ENCODE measurements at regions not wholly inside any gene's neighbourhood (a gene's known extent, or its start where the extent isn't known, plus 50 kb on each side); places are given as distances from the start of the nearest gene placed in this dataset.

DNA sequence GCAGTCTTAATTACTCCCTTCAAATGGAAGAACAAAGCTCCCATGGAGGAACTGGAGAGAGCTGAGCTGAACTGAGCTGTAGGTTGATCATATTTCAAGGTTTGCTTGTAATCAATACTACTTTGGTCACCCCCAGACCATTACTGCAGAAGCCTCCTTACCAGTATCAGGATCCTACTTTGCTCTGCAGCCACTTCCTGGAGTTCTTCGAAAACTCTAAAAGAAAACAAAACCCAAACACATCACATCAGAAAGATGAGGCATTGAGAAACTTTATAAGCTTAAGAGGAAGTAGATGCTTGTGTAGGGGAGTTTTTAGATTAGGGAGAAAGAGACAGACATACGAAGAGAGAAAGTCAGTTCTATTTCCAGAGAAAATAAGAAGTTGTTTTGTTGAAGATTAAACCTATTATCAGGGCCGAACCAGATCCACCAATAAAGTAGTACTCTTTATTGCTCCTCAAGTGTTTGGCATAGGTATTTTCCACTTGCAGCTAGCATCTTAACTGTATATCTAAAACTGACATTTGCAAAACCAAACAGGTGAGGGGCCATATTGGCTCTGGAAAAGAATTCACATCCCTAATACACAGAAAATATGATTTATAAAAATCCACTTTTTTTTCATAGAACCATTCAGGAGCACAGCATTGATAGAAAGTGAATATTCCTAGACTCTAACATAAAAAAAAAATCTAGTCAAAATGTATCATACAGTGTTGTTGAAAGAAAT is 166.9 kb upstream of the KLF7 start (continued):
- peak; percentile 30 for TF ChIP-seq KLF5 (IDR thresholded peaks at IDR 0.05; ENCODE audit: partially characterized antibody)
- TF ChIP-seq, protein P1, sequence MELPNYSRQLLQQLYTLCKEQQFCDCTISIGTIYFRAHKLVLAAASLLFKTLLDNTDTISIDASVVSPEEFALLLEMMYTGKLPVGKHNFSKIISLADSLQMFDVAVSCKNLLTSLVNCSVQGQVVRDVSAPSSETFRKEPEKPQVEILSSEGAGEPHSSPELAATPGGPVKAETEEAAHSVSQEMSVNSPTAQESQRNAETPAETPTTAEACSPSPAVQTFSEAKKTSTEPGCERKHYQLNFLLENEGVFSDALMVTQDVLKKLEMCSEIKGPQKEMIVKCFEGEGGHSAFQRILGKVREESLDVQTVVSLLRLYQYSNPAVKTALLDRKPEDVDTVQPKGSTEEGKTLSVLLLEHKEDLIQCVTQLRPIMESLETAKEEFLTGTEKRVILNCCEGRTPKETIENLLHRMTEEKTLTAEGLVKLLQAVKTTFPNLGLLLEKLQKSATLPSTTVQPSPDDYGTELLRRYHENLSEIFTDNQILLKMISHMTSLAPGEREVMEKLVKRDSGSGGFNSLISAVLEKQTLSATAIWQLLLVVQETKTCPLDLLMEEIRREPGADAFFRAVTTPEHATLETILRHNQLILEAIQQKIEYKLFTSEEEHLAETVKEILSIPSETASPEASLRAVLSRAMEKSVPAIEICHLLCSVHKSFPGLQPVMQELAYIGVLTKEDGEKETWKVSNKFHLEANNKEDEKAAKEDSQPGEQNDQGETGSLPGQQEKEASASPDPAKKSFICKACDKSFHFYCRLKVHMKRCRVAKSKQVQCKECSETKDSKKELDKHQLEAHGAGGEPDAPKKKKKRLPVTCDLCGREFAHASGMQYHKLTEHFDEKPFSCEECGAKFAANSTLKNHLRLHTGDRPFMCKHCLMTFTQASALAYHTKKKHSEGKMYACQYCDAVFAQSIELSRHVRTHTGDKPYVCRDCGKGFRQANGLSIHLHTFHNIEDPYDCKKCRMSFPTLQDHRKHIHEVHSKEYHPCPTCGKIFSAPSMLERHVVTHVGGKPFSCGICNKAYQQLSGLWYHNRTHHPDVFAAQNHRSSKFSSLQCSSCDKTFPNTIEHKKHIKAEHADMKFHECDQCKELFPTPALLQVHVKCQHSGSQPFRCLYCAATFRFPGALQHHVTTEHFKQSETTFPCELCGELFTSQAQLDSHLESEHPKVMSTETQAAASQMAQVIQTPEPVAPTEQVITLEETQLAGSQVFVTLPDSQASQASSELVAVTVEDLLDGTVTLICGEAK (IDR thresholded peaks at IDR 0.05; ENCODE audit: borderline replicate concordance), result no peak; the same call in 1 of the 2 replicates
- TF ChIP-seq MTA2 (IDR thresholded peaks at IDR 0.05; ENCODE audit: low read depth), result peak; percentile 16; the same call in 1 of the 2 replicates
- TF ChIP-seq ATF7 (IDR thresholded peaks at IDR 0.05; ENCODE audit: low read depth), result peak; percentile 38; the same call in 1 of the 2 replicates
- no peak for TF ChIP-seq HDAC6 (IDR thresholded peaks at IDR 0.05; ENCODE audit: unreplicated experiment)
- TF ChIP-seq ETV6 (conservative IDR thresholded peaks at IDR 0.05 in 1 of 2, IDR thresholded peaks at IDR 0.05 in 1 of 2; ENCODE audit: borderline replicate concordance in 1 of 2, low read depth in 1 of 2), result 0 out of 4 replicates have a peak, but pooled peaks of 1 of the 2 experiments have one; percentile 21
- TF ChIP-seq STAT1 (conservative IDR thresholded peaks at IDR 0.05), result no peak
- TF ChIP-seq NFIC (IDR thresholded peaks at IDR 0.05; ENCODE audit: low read depth, low read length), result peak; percentile 48; the same call in 1 of the 2 replicates
- no peak for TF ChIP-seq TCF12 (IDR thresholded peaks at IDR 0.05; ENCODE audit: low read depth, low read length)
- TF ChIP-seq, protein P2, sequence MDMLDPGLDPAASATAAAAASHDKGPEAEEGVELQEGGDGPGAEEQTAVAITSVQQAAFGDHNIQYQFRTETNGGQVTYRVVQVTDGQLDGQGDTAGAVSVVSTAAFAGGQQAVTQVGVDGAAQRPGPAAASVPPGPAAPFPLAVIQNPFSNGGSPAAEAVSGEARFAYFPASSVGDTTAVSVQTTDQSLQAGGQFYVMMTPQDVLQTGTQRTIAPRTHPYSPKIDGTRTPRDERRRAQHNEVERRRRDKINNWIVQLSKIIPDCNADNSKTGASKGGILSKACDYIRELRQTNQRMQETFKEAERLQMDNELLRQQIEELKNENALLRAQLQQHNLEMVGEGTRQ (IDR thresholded peaks at IDR 0.05; ENCODE audit: borderline replicate concordance, low read depth, low read length), result no peak
- TF ChIP-seq, protein P3, sequence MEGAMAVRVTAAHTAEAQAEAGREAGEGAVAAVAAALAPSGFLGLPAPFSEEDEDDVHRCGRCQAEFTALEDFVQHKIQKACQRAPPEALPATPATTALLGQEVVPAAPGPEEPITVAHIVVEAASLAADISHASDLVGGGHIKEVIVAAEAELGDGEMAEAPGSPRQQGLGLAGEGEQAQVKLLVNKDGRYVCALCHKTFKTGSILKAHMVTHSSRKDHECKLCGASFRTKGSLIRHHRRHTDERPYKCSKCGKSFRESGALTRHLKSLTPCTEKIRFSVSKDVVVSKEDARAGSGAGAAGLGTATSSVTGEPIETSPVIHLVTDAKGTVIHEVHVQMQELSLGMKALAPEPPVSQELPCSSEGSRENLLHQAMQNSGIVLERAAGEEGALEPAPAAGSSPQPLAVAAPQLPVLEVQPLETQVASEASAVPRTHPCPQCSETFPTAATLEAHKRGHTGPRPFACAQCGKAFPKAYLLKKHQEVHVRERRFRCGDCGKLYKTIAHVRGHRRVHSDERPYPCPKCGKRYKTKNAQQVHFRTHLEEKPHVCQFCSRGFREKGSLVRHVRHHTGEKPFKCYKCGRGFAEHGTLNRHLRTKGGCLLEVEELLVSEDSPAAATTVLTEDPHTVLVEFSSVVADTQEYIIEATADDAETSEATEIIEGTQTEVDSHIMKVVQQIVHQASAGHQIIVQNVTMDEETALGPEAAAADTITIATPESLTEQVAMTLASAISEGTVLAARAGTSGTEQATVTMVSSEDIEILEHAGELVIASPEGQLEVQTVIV (IDR thresholded peaks at IDR 0.05; ENCODE audit: borderline replicate concordance, partially characterized antibody), result peak; percentile 30
- TF ChIP-seq, protein P4, sequence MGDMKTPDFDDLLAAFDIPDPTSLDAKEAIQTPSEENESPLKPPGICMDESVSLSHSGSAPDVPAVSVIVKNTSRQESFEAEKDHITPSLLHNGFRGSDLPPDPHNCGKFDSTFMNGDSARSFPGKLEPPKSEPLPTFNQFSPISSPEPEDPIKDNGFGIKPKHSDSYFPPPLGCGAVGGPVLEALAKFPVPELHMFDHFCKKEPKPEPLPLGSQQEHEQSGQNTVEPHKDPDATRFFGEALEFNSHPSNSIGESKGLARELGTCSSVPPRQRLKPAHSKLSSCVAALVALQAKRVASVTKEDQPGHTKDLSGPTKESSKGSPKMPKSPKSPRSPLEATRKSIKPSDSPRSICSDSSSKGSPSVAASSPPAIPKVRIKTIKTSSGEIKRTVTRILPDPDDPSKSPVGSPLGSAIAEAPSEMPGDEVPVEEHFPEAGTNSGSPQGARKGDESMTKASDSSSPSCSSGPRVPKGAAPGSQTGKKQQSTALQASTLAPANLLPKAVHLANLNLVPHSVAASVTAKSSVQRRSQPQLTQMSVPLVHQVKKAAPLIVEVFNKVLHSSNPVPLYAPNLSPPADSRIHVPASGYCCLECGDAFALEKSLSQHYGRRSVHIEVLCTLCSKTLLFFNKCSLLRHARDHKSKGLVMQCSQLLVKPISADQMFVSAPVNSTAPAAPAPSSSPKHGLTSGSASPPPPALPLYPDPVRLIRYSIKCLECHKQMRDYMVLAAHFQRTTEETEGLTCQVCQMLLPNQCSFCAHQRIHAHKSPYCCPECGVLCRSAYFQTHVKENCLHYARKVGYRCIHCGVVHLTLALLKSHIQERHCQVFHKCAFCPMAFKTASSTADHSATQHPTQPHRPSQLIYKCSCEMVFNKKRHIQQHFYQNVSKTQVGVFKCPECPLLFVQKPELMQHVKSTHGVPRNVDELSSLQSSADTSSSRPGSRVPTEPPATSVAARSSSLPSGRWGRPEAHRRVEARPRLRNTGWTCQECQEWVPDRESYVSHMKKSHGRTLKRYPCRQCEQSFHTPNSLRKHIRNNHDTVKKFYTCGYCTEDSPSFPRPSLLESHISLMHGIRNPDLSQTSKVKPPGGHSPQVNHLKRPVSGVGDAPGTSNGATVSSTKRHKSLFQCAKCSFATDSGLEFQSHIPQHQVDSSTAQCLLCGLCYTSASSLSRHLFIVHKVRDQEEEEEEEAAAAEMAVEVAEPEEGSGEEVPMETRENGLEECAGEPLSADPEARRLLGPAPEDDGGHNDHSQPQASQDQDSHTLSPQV (IDR thresholded peaks at IDR 0.05), result peak; percentile 94
- peak; percentile 37; the same call in 1 of the 2 replicates for TF ChIP-seq JUNB (IDR thresholded peaks at IDR 0.05)
- no peak for TF ChIP-seq CBX3 (IDR thresholded peaks at IDR 0.05; ENCODE audit: borderline replicate concordance, low read depth)
- TF ChIP-seq SMC3 (IDR thresholded peaks at IDR 0.05; ENCODE audit: borderline replicate concordance, low read length), result peak; percentile 7; the same call in 1 of the 2 replicates
- TF ChIP-seq EP300 (IDR thresholded peaks at IDR 0.05; ENCODE audit: borderline replicate concordance in 1 of 2, control insufficient read depth in 1 of 2, low read depth in 2 of 2, low read length in 2 of 2), result peak in 1 of 2 experiments; percentile 21; a peak in 1 of 4 replicates
- peak; percentile 43 to 55; a peak in 3 of 4 replicates for TF ChIP-seq IKZF2 (IDR thresholded peaks at IDR 0.05)

Data from GM12878 (cell line).